ENCODE measurements at regions not wholly inside any gene's neighbourhood (a gene's known extent, or its start where the extent isn't known, plus 50 kb on each side); places are given as distances from the start of the nearest gene placed in this dataset.

DNA sequence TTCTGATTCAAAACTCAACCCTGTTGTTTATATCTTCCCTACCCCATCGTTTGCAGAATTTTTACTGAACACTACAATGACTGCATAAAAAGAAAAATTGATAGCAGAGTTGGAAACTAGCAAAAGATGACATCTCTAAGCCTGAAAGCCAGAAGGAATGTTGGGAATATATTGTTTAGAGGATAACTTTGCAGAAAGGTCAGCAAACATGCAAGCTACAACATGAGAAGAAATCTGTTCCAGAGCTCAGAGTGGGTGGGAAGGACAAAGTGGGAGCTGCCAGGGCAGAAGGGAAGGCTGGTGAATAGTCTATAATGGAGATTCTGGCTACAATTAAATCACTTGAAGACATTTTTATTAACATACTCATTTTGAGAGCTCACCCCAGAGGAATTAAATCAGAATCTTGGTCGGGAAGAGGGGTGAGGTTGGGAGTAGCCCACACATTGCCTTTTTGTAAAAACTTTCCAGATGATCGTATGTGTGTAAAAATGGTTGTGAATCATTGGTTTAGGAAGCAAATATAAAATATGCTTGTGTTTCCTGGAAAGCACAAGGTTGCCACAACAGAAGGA, 574.8 kb downstream of the FLRT2 start:
- Histone ChIP-seq H3K4me3 (ENCODE audit: low read depth, low read length) (no peak overlapping the region), H3K27ac (no peak overlapping the region), H3K27me3 (replicated peaks) (no peaks in the 10 kb centered on the region), H3K36me3 (replicated peaks) (no peaks in the 10 kb centered on the region)
- TF ChIP-seq, protein P1, sequence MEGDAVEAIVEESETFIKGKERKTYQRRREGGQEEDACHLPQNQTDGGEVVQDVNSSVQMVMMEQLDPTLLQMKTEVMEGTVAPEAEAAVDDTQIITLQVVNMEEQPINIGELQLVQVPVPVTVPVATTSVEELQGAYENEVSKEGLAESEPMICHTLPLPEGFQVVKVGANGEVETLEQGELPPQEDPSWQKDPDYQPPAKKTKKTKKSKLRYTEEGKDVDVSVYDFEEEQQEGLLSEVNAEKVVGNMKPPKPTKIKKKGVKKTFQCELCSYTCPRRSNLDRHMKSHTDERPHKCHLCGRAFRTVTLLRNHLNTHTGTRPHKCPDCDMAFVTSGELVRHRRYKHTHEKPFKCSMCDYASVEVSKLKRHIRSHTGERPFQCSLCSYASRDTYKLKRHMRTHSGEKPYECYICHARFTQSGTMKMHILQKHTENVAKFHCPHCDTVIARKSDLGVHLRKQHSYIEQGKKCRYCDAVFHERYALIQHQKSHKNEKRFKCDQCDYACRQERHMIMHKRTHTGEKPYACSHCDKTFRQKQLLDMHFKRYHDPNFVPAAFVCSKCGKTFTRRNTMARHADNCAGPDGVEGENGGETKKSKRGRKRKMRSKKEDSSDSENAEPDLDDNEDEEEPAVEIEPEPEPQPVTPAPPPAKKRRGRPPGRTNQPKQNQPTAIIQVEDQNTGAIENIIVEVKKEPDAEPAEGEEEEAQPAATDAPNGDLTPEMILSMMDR (IDR thresholded peaks at IDR 0.05; ENCODE audit: low read depth, low read length, missing control alignments), result no peak
- no peak for DNase-seq
- in situ Hi-C loops (cut with HindIII; ENCODE audit: low pct_ligation_motif_present, low sequenced_read_pairs), result no loop called here

DNA sequence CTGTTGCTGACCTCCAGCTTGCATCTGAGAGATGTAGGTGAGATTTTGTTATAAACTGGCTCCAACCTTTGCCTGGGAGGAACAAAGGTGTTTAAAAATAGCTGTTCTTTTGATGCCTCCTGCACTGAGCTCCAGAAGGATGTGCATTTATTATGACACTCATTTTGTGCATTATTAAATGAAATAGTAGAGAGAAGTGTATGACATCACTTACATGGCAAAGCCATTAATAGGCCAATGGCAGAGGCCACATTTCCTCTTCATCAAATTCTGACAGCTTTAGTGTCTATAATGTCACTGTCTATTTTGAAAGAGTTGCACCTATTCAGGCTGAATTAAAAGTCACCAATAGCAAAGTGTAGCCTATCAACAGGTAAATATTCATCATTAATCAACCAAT, 564.6 kb downstream of the FLRT2 start:
- Histone ChIP-seq H3K27me3 (replicated peaks) (no peaks in the 10 kb centered on the region), H3K27ac (no peak overlapping the region), H3K4me3 (ENCODE audit: low read depth, low read length) (no peak overlapping the region), H3K36me3 (replicated peaks) (no peaks in the 10 kb centered on the region)
- TF ChIP-seq, protein P1 (IDR thresholded peaks at IDR 0.05; ENCODE audit: low read depth, low read length, missing control alignments), result no peak
- no peak for DNase-seq
- in situ Hi-C loops (cut with HindIII; ENCODE audit: low pct_ligation_motif_present, low sequenced_read_pairs), result no loop called here

DNA sequence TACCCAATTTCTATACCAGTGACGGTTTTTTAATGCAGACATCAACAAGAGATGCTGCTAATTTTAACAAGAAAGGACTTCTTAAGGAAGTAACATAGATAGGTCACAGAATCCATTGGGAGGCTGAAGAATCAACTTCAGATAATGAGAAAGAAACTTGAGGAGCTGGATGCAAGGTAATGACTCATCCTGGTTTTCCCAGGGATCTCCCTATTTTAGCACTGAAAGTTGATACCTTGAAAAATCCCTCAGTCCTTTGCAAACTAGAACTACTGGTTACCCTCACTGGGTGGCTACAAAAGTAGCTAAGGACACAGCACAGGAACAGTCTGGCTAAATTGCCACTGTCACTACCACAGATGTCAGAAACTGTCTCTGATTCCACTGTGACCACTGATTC, 561.9 kb downstream of the FLRT2 start:
- Histone ChIP-seq H3K27me3 (replicated peaks) (no peaks in the 10 kb centered on the region), H3K36me3 (replicated peaks) (no peaks in the 10 kb centered on the region), H3K27ac (no peak overlapping the region), H3K4me3 (ENCODE audit: low read depth, low read length) (no peak overlapping the region)
- TF ChIP-seq, protein P1 (IDR thresholded peaks at IDR 0.05; ENCODE audit: low read depth, low read length, missing control alignments), result no peak
- in situ Hi-C loops (cut with HindIII; ENCODE audit: low pct_ligation_motif_present, low sequenced_read_pairs), result no loop called here
- DNase-seq, result no peak

DNA sequence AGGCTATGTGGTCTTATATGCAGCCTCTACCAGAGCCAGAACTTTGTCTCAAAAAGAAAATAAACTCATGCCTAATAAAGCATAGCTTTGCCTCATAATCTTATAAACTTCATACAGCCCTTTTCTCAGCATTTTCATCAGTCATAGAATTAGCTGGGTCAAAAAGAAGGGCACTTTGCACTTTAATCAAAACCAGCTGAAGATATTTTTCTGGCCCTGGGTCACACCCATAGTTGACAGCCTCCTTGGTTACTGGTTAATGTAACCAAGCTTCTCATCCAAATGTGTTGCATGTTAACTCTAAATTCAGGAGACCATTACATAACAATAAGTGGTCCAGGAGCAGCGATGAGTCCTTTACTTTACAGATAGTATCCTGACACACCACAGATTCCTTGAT, 558.2 kb downstream of the FLRT2 start:
- Histone ChIP-seq H3K4me3 (ENCODE audit: low read depth, low read length) (no peak overlapping the region), H3K27ac (no peak overlapping the region), H3K36me3 (replicated peaks) (no peaks in the 10 kb centered on the region), H3K27me3 (replicated peaks) (no peaks in the 10 kb centered on the region)
- TF ChIP-seq, protein P1 (IDR thresholded peaks at IDR 0.05; ENCODE audit: low read depth, low read length, missing control alignments), result no peak
- in situ Hi-C loops (cut with HindIII; ENCODE audit: low pct_ligation_motif_present, low sequenced_read_pairs), result no loop called here
- no peak for DNase-seq

DNA sequence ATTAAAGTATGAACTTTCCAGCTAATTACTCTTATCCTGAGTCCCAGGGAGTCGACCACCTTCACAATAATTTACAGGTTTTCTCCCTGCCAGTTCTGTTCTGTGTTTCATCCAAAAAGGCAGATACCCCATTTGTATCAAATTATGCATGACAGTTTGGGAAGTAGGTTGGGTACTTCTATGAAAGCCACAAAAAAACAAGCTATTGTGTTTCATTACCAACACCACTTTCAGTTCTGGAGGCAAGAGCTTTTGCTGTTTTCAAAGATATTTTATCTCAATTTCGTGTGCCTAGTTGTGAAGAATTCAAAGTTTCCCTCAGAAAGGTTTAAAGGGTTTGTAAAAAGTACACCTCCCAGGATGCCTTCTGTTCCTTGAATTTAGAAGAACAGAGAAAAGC, 557.4 kb downstream of the FLRT2 start:
- no peaks in the 10 kb centered on the region for H3K27me3 ChIP-seq (replicated peaks)
- no peak overlapping the region for H3K27ac ChIP-seq
- no peak overlapping the region for H3K4me3 ChIP-seq (ENCODE audit: low read depth, low read length)
- no peak for DNase-seq
- no peaks in the 10 kb centered on the region for H3K36me3 ChIP-seq (replicated peaks)
- TF ChIP-seq, protein P1 (IDR thresholded peaks at IDR 0.05; ENCODE audit: low read depth, low read length, missing control alignments), result no peak
- in situ Hi-C loops (cut with HindIII; ENCODE audit: low pct_ligation_motif_present, low sequenced_read_pairs), result no loop called here

DNA sequence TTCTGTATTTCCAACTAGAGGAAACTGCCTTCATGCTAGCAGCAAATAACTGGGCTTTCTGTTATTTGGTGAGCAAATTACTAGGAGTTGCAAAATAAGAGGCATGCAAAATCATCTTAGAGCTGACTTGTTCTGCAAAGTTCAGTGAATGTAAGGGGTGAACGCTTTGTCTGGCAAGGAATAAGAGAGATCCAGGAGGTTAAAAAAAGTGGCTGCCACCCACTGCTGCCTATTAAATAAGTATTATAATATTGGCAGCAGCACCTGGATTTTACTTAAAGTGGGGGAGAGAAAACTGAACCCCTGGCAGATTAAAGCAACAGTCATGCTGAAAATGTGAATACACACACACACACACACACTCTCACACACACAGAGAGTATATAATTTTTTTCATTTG, 557.0 kb downstream of the FLRT2 start:
- no peak overlapping the region for H3K4me3 ChIP-seq (ENCODE audit: low read depth, low read length)
- TF ChIP-seq, protein P1 (IDR thresholded peaks at IDR 0.05; ENCODE audit: low read depth, low read length, missing control alignments), result no peak
- H3K27ac ChIP-seq, result no peak overlapping the region
- in situ Hi-C loops (cut with HindIII; ENCODE audit: low pct_ligation_motif_present, low sequenced_read_pairs), result no loop called here
- H3K36me3 ChIP-seq (replicated peaks), result no peaks in the 10 kb centered on the region
- no peaks in the 10 kb centered on the region for H3K27me3 ChIP-seq (replicated peaks)
- DNase-seq, result no peak
